HFFc6 (cell line): ENCODE measurements at regions not wholly inside any gene's neighbourhood (a gene's known extent, or its start where the extent isn't known, plus 50 kb on each side); places are given as distances from the start of the nearest gene placed in this dataset.
"Not testable (repeated sequence)": the region's sequence is repeated elsewhere in the genome, so short reads cannot be mapped to it uniquely, and the experiment has no call there.

Source experiments
- DNase-seq: peaks from one replicate; pipeline ENCODE4 v3.0.0-alpha.2; 2018
- H3K27ac Mint-ChIP-seq: 2 replicates; pipeline ENCODE4 v1.8.0; 2020; ENCODE audit warnings: mild to moderate bottlenecking, mixed read lengths
- H3K27me3 Mint-ChIP-seq: 2 replicates; pipeline ENCODE4 v1.8.0; 2021; ENCODE audit warnings: mild to moderate bottlenecking, moderate library complexity, mixed read lengths; ENCODE audit not compliant: insufficient read depth
- H3K36me3 Mint-ChIP-seq: 2 replicates; pipeline ENCODE4 v1.8.0; 2021; ENCODE audit warnings: low read depth, mixed read lengths
- H3K4me1 Mint-ChIP-seq: 2 replicates; pipeline ENCODE4 v1.8.0; 2020; ENCODE audit warnings: low read depth, mixed read lengths
- H3K4me3 Mint-ChIP-seq: 2 replicates; pipeline ENCODE4 v1.8.0; 2020; ENCODE audit warnings: mild to moderate bottlenecking, moderate library complexity, mixed read lengths
- H3K9me3 Mint-ChIP-seq: 2 replicates; pipeline ENCODE4 v1.8.0; 2020; ENCODE audit warnings: mild to moderate bottlenecking, mixed read lengths
- TF ChIP-seq, protein P1 (sequence below): fragments of 200-600 bp; sonication (generic); IDR thresholded peaks from 2 replicates; pipeline ENCODE4 v1.5.0; 2021; ENCODE audit warnings: antibody characterized with exemption, mild to moderate bottlenecking

DNA sequence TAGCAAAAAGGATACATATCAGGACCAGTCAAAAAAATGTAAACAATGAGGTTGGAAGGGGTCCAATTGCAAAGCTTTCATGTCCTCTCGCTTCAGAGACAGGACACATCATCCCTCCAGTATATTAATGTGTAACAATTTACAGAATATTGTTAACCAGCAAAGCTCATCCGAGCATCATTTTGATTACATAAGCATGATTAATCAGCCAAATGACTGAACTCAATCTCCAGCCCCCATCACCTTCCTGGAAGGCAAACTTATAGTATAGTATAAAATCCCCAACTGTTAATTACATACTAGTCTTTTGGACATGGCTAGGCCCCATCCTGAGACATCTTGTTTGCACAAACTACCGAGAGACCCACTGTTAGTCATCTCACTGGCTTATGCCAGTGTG lies 77.6 kb upstream of the TRAM1L1 start:
- H3K27ac Mint-ChIP-seq, result no peak overlapping the region
- no peaks in the 10 kb centered on the region for H3K36me3 Mint-ChIP-seq
- TF ChIP-seq, protein P1, sequence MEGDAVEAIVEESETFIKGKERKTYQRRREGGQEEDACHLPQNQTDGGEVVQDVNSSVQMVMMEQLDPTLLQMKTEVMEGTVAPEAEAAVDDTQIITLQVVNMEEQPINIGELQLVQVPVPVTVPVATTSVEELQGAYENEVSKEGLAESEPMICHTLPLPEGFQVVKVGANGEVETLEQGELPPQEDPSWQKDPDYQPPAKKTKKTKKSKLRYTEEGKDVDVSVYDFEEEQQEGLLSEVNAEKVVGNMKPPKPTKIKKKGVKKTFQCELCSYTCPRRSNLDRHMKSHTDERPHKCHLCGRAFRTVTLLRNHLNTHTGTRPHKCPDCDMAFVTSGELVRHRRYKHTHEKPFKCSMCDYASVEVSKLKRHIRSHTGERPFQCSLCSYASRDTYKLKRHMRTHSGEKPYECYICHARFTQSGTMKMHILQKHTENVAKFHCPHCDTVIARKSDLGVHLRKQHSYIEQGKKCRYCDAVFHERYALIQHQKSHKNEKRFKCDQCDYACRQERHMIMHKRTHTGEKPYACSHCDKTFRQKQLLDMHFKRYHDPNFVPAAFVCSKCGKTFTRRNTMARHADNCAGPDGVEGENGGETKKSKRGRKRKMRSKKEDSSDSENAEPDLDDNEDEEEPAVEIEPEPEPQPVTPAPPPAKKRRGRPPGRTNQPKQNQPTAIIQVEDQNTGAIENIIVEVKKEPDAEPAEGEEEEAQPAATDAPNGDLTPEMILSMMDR, result no peak
- no peaks in the 10 kb centered on the region for H3K27me3 Mint-ChIP-seq
- DNase-seq, result no peak
- H3K4me3 Mint-ChIP-seq, result no peak overlapping the region
- H3K4me1 Mint-ChIP-seq, result no peaks in the 10 kb centered on the region
- H3K9me3 Mint-ChIP-seq, result peaks cover 25% of the 10 kb centered on the region

DNA sequence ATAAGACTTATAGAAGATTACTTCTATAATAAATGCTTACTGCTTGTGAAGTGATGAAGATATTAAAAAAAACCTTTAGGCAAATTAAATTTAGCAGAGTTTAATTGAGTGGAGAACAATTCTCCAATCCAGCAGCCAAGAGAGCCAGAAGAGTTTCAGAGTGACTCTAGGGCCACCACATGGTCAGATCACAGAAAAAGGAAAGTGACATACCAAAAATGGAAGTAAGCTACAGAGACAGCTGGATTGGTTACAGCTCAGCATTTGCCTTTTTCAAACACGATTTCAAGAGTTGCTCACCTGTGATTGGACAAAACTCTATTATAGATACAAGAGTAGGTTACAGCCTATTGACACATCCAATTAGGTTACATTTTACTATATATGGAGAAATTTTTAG lies 79.0 kb upstream of the TRAM1L1 start:
- H3K27ac Mint-ChIP-seq, result no peak overlapping the region
- H3K4me1 Mint-ChIP-seq, result no peaks in the 10 kb centered on the region
- no peak for DNase-seq
- no peaks in the 10 kb centered on the region for H3K36me3 Mint-ChIP-seq
- H3K4me3 Mint-ChIP-seq, result no peak overlapping the region
- H3K9me3 Mint-ChIP-seq, result peaks cover 25% of the 10 kb centered on the region
- H3K27me3 Mint-ChIP-seq, result no peaks in the 10 kb centered on the region
- TF ChIP-seq, protein P1, result no peak

DNA sequence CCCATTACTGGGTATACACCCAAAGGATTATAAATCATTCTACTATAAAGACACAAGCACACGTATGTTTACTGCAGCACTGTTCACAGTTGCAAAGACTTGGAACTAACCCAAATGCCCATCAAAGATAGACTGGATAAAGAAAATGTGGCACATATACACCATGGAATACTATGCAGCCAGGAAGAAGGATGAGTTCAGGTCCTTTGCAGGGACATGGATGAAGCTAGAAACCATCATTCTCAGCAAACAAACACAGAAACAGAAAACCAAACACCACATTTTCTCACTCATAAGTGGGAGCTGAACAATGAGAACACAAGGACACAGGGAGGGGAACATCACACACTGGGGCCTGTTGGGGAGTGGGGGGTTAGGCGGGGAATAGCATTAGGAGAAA lies 90.0 kb upstream of the TRAM1L1 start:
- not testable (repeated sequence) for H3K4me3 Mint-ChIP-seq, H3K36me3 Mint-ChIP-seq, H3K27me3 Mint-ChIP-seq, H3K27ac Mint-ChIP-seq, H3K4me1 Mint-ChIP-seq, DNase-seq
- peaks cover 22% of the 10 kb centered on the region for H3K9me3 Mint-ChIP-seq

DNA sequence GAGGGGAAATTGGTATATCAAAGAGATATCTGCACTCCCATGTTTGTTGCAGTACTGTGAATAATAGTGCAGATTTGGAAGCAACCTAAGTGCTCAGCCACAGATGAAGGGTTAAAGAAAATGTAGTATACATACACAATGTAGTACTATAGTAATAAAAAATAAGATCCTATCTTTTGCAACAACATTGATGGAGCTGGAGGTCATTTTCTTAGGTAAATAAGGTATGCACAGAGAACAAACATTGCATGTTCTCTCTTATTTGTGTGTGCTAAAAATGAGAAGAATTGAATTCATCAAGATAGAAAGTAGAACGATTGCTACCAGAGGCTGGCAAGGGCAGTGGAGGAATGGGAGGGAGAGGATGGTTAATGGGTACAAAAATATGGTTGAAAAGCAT lies 117.9 kb upstream of the TRAM1L1 start:
- no peaks in the 10 kb centered on the region for H3K4me1 Mint-ChIP-seq
- H3K27me3 Mint-ChIP-seq, result no peaks in the 10 kb centered on the region
- H3K9me3 Mint-ChIP-seq, result peaks cover 32% of the 10 kb centered on the region
- TF ChIP-seq, protein P1, result no peak
- no peak for DNase-seq
- no peak overlapping the region for H3K4me3 Mint-ChIP-seq
- H3K27ac Mint-ChIP-seq, result no peak overlapping the region
- H3K36me3 Mint-ChIP-seq, result no peaks in the 10 kb centered on the region

DNA sequence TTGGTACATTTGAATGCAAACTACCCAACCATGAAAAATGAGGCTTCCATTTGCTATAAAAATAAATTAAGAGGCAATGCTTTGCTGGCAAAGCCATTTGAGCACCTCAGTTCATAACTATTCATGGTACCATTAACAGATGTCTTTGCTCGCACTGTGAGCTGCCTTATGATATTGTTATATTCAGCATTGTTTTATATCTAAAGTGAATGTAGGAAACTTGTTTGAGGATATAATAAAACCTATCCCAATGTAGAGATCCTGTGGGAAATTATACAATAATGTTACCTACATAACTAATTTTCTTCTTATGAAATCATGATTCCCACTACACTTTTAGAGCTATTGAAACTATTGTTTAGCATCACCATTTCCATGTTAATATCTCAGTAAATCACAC lies 125.2 kb upstream of the TRAM1L1 start:
- no peak overlapping the region for H3K4me3 Mint-ChIP-seq

DNA sequence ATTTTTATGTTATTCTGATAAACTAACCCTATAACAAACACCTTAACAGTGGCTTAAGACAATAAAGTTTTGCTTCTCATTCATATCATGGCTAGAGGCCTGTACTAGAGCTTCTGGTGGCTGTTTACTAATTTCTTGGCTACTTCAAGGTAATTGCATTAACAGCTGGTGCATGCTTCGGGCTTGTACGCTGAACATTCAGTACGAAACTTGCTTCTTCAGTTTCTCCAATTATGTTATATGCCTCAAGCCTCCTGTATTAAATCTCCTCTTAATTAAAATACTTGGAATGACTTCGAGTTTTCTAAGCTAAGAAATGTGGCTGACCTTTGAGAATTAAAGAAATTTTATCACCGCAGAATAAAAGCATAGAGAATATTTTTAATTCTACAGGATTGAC lies 138.9 kb upstream of the TRAM1L1 start:
- Mint-ChIP-seq H3K9me3 (peaks cover 14% of the 10 kb centered on the region), H3K27ac (no peak overlapping the region), H3K36me3 (no peaks in the 10 kb centered on the region), H3K4me1 (no peaks in the 10 kb centered on the region), H3K27me3 (no peaks in the 10 kb centered on the region), H3K4me3 (no peak overlapping the region)
- TF ChIP-seq, protein P1, result no peak
- DNase-seq, result no peak

More for the DNA sequence above, 125.2 kb upstream of the TRAM1L1 start:
- no peak overlapping the region for H3K27ac Mint-ChIP-seq
- no peaks in the 10 kb centered on the region for H3K36me3 Mint-ChIP-seq
- DNase-seq, result no peak
- peaks cover 14% of the 10 kb centered on the region for H3K9me3 Mint-ChIP-seq
- H3K4me1 Mint-ChIP-seq, result no peaks in the 10 kb centered on the region
- H3K27me3 Mint-ChIP-seq, result no peaks in the 10 kb centered on the region
- TF ChIP-seq, protein P1, result no peak
